ENCODE measurements at regions not wholly inside any gene's neighbourhood (a gene's known extent, or its start where the extent isn't known, plus 50 kb on each side); places are given as distances from the start of the nearest gene placed in this dataset.

GRCh38 chr13:89755729-89756492, 1591.6 kb upstream of the MIR17HG start:
- no peak for DNase-seq

DNA sequence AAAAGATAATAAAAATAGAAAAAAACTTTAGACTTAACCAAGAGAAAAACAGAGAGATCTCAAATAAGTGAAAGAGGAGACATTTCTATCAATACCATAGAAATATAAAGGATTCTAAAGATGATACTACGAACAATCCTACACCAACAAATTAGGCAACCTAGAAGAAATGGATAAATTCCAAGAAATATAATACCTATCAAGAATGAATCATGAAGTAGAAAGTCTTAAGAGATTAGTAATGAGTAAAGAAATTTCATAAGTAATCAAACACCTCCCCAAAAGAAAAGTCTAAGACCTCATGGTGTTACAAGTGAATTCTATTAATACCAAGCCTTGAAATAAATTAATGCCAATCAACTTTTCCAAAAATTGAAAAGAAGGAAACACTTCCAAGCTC, 1584.5 kb upstream of the MIR17HG start:
- DNase-seq, result no peak

DNA sequence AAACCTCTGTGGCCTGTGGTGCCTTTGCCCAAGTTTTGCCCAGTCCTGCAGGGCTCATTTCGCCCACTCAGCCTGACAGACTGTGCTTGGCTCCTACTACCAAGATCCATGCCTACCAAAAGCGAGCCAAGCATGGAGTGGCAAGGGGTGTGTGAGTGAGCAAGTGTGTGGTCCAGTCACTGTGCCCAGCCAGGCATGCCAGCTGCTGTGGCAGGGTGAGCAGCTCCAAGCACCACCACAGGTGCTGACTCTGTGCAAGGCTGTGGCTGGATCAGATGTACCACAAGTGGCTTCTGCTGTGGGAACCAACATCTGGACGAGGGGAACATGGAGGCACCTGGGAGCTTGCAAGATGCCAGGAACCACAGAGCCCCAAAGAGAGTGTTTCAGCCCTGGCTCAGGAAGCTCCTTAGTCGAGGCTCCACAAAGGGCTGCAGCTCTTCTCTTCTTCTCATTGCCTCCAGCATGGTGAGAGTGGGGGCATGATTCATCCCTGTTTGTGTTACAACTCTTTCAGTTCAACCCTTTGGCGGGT, 1564.2 kb upstream of the MIR17HG start:
- DNase-seq, result no peak

DNA sequence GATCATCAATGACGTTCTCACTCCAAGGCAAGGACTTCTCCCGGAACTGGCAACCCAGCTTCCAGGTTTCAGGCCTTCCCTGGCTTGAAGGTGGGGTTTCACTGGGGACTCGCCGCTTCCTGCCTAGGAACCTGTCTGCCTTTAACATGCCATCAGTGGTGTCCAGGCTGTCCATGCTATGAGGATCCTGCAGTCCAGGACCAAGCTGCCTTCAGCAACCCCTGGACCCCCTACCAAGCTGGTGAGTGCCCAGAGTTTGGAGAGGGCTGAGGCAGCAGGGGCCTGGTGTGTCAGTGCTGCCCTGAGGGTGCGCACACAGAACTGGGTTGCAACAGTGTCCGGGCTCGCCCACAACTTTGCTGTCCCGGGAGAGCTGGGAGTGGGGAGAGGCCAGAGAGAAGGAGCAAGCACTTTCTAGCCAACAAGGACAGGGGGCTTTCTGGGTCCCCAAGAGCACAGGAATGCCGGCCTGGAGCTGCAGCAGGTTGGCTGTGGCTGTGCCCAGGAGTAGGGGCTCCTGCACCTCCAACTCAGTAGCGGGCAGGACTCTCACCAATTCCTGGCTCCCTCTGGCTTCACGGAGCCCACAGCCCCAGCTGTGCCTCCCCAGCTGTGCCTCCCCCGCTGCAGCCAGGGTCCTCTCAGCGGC, 1563.2 kb upstream of the MIR17HG start:
- no peak for DNase-seq

DNA sequence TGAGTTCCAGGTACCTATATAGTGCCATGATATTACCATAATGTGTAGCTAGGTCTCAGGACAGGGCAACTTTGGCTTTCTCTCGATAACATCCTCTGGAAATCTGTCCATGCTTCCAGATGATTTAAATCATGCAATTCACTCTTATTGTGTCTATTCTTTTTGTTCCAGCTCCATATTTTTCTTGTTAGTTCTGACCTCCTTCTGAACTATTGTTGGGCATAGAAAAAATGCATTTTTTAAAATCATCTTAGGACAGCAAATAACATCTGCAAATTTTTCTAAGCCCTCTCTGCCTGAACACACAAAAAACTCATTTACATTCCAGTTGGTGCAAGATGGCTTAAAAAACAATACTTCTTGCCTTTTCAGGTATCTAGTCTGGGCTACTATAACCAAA, 1561.0 kb upstream of the MIR17HG start:
- DNase-seq, result no peak

DNA sequence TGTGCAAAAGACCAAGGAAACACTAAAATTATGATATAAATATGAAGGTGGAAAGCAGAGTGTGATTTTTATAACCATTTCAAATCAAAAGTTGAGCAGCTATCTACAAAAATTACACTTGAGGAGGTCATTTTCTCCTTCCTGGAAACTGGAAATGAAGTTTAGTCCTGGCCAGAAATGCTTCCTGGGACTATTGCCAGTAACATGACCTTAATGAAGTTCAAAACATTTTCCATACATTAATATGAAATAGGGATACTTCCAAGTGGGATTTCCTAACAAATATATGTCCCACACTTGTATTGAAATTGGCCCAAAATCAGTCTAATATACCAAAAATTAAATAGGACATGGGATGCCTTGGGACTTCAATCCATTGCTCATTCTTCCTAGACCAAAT, 1556.8 kb upstream of the MIR17HG start:
- DNase-seq, result no peak

DNA sequence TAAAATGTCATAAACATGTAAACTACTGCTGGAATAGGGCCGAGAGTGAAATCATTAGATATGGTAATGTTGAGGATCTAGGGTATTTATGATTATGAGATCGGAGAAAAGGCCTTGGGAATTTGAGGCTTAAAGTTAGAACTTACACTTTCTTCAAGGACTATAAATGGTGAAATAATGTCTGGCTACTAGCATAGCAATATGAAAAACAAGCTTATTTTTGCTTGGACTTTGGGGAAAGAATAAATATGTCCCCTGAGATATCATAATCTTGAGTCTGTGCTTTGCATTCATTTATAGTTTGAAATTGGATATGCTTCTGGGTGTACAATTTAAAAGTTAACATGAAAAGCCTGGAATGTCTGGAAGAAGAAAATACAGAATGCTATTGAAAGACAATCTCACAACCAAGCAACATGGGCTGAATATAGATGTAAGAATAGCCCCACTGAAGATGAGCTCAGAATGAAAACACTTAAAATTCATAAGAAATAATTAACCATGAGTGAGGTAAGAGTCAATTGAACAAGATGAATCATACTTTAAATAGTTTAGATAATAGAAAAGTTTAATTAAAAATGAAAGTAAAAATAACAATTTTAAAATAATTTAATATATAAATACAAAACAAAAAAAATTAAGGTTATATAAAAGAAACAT, 1555.4 kb upstream of the MIR17HG start:
- no peak for DNase-seq

DNA sequence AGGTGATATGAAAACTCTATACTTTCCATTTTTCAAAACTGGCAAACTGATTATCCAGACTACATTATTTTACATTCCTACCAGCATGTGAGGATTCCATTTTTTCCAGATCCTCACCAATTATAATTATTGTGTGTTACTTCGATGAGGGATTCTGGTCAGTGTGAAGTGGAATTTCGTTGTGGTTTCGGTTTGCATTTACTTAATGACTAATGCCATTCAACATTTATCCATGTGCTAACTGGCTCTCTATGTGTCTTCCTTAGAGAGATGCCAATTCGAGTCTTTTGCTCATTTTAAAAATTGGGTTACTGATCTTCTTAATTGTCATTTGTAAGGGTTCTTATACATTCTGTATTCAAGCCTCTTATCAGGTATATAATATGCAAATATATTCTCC, 1551.3 kb upstream of the MIR17HG start:
- no peak for DNase-seq

DNA sequence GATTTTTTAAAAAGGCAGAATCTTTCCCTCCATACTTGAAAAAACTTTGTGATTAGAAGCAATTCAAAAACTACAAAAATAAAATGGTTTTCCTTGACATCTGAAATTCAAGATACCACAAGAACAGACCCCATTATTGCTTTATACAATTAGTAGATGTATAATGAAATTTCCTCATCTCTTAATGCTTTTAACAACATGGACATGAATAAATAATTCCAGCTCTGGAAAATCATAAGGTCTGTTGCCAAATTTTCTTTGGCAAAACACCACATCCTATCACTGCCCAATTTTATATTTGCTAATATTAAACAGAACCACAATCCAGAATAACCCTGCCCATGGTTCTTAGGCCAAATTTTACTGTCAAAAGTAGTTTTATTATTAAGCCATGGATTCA, 1543.6 kb upstream of the MIR17HG start:
- DNase-seq, result no peak

GRCh38 chr13:89806594-89806993, 1540.9 kb upstream of the MIR17HG start:
- no peak for DNase-seq

DNA sequence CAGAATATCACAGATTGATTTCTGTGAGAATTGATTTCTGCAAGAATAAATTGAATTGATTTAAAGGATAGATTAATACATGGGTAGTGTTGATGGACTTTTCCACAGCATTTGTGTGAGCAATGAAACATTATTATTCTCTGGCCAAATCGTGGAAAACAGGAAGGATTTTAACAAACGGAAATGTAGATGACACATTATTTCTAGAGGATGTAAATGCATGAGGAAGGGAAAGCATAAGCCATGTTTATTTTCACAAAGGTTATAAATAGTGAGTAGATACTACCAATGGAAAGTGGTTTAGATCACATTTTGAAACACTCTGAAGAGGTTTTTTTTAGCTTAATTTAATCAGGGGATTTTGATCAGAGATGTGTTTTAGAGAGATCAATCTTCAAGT, 1534.6 kb upstream of the MIR17HG start:
- no peak for DNase-seq

GRCh38 chr13:89816404-89816803, 1531.1 kb upstream of the MIR17HG start:
- DNase-seq, result no peak

DNA sequence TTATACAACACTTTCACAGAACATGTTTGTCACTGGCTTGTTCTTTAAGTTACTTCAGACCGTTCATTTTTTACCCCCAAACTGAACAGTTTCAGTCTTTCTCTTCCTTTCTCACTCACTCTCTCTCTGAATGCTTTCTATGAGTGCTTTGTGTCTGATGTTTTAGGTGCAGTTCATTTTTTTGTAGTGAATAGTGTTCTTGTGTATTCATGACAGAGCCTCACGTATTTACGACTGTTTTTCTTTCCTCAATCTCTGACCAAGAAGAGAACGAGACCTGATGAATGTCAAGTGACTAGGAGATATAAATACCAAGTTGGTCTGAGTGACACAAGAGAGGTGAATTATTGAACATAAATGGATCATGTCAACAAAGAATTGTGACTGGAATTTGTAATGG, 1525.0 kb upstream of the MIR17HG start:
- no peak for DNase-seq

- no peak for DNase-seq
These were observed 1519.9 kb upstream of the MIR17HG start for GRCh38 chr13:89827552-89827951.

GRCh38 chr13:89828506-89828905, 1519.0 kb upstream of the MIR17HG start:
- DNase-seq, result no peak

DNA sequence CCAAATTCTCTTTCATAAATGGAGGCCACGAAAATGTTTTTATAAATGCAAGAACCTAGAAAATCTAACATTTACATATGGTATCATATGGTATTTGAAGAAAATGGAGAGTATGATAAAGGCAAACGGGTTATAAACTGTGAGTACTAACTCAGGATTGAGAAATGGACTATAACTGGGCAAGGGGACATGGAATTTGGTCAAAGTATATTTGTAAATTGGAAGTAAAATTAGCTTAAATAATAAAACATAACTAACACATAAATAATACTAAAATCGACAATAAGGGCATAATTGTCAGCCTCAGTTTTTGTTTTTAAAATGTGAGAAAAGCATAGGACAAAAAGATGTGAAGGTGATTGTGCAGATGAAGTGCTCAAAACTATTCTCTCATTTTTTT, 1516.3 kb upstream of the MIR17HG start:
- no peak for DNase-seq

DNA sequence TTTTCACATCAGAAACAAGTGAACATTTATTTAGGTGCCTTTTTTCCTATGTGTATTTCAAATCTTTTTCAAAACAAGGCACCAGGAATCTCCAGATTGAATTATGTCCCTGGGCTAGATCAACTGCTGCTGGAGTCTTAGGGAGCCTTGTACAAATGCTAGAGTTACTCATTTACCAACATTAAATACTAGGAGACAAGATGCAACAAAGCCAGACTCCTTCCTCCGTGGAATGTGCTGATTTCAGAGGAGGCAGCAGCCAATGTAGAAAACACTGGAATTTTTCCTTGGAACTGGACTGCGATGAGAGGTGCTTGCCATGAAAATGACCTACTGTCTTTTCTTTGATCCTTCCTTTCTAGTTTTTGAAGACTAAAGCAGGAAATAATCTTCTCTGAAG, 1514.7 kb upstream of the MIR17HG start:
- no peak for DNase-seq

DNA sequence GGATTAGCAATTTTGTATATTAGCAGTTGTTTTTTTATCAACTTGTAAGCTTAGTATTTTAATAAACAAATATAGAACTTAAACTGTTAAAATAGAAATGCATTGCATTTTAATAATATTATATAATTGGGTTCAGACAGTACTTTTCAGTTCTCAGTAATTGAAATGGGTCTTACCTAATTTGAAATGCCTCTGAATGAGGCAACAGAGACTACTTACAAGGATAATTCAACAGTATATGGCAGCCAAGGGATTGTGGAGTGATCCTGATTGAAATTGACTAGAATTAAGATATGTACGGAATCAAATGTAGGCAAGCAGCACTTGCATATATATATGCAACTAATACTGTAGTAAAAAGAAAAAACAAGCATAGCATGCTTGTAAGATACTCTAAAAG, 1503.9 kb upstream of the MIR17HG start:
- DNase-seq, result no peak

- DNase-seq, result no peak
These were observed 1501.6 kb upstream of the MIR17HG start for GRCh38 chr13:89845874-89846273.

- no peak for DNase-seq
These were observed 1500.4 kb upstream of the MIR17HG start for GRCh38 chr13:89846926-89847585.

- DNase-seq, result no peak
These were observed 1494.9 kb upstream of the MIR17HG start for GRCh38 chr13:89852570-89852969.

GRCh38 chr13:89856512-89856911, 1491.0 kb upstream of the MIR17HG start:
- no peak for DNase-seq

- no peak for DNase-seq
These were observed 1490.0 kb upstream of the MIR17HG start for GRCh38 chr13:89857502-89857901.

Data from activated CD4-positive, alpha-beta T cell treated with anti-CD3 and anti-CD28 coated beads, Interleukin-2, amount 50 U/mL, for 16 hours (primary cell).